ENCODE measurements at regions not wholly inside any gene's neighbourhood (a gene's known extent, or its start where the extent isn't known, plus 50 kb on each side); places are given as distances from the start of the nearest gene placed in this dataset.

DNA sequence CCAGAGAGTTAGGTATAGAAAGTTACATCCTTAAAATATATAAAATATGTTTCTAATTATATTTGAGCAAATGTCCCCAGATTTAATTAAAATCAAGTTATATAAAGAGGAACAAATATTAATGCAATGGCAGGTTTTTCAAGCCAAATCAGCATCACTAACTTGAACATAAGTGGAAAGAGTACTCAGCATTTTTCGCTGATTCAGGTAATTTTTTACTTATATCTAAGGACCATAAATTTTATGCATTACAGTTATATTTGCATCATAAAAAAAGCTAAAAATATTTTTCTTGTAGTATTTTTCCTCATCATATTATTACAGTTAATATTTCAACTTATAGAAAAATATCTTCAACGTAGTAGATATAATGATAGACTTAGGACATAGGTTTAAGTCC lies 1047.4 kb downstream of the FAM133A start:
- Histone ChIP-seq H3K27me3 (peaks cover 0 to 14% (median 0%) of the 10 kb centered on the region in 9 donors), H3K27ac (no peak overlapping the region), H3K9me3 (peaks cover 0 to 3% (median 0%) of the 10 kb centered on the region in 12 donors), H3K4me3 (no peak overlapping the region), H3K4me1 (no peaks in the 10 kb centered on the region), H3K36me3 (no peaks in the 10 kb centered on the region)
- no peak for TF ChIP-seq POLR2A (IDR thresholded peaks at IDR 0.05)
- TF ChIP-seq, protein P1, sequence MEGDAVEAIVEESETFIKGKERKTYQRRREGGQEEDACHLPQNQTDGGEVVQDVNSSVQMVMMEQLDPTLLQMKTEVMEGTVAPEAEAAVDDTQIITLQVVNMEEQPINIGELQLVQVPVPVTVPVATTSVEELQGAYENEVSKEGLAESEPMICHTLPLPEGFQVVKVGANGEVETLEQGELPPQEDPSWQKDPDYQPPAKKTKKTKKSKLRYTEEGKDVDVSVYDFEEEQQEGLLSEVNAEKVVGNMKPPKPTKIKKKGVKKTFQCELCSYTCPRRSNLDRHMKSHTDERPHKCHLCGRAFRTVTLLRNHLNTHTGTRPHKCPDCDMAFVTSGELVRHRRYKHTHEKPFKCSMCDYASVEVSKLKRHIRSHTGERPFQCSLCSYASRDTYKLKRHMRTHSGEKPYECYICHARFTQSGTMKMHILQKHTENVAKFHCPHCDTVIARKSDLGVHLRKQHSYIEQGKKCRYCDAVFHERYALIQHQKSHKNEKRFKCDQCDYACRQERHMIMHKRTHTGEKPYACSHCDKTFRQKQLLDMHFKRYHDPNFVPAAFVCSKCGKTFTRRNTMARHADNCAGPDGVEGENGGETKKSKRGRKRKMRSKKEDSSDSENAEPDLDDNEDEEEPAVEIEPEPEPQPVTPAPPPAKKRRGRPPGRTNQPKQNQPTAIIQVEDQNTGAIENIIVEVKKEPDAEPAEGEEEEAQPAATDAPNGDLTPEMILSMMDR (IDR thresholded peaks at IDR 0.05) = no peak
- DNase-seq = no peak
- WGBS, 4 donors = 78 to 84% (median 80%) methylated on average over 2 of the region's 2 CpGs
- intact Hi-C loops (cut with DNase I) = loop anchor here in 1 of 10 donors (5.0 kb wide), 1 partner anchor 49 kb away; no protein-coding TSS in a partner anchor
- no peak for ATAC-seq

- WGBS, 4 donors = 73 to 84% (median 81%) methylated on average over 3 of the region's 3 CpGs
- Histone ChIP-seq H3K36me3 (no peaks in the 10 kb centered on the region), H3K27ac (no peak overlapping the region), H3K9me3 (peaks cover 0 to 3% (median 0%) of the 10 kb centered on the region in 12 donors), H3K4me1 (no peaks in the 10 kb centered on the region), H3K4me3 (no peak overlapping the region), H3K27me3 (peaks cover 0 to 14% (median 0%) of the 10 kb centered on the region in 9 donors)
- intact Hi-C loops (cut with DNase I) = loop anchor here in 1 of 10 donors (5.0 kb wide), 1 partner anchor 50 kb away; no protein-coding TSS in a partner anchor
- no peak for TF ChIP-seq POLR2A (IDR thresholded peaks at IDR 0.05)
- TF ChIP-seq, protein P1 (IDR thresholded peaks at IDR 0.05) = no peak
- no peak for DNase-seq
- no peak for ATAC-seq
Measured at GRCh38 chrX:94722578-94722977, 1048.6 kb downstream of the FAM133A start.

DNA sequence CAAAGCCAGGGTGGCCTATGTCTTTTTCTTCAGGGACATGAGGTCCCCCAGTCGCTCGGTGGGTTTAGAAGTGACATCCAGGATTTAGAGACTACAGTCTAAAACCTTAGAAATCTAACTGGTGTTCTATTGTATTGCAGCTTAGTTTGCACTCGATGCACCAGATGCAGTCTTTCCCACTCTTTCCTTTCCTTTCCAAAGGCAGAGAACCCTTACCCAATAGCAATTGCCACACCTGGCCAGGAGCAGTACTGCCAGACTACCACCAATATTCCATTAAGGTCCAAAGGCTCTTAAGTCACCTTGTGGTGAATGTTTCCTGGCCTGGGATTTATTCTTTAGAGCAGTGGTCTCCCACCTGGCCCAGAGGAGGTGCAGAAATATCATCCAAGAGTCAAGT lies 1068.8 kb downstream of the FAM133A start:
- H3K4me1 ChIP-seq = no peaks in the 10 kb centered on the region
- DNase-seq (no peak), ATAC-seq (no peak)
- no peaks in the 10 kb centered on the region for H3K36me3 ChIP-seq
- 71 to 87% (median 85%) methylated on average over 3 of the region's 3 CpGs for WGBS, 4 donors
- no peaks in the 10 kb centered on the region for H3K9me3 ChIP-seq
- H3K27ac ChIP-seq = no peak overlapping the region
- intact Hi-C loops (cut with DNase I) = no loop called here
- peaks cover 0 to 8% (median 0%) of the 10 kb centered on the region in 9 donors for H3K27me3 ChIP-seq
- TF ChIP-seq, protein P1 (IDR thresholded peaks at IDR 0.05) = no peak
- no peak for TF ChIP-seq POLR2A (IDR thresholded peaks at IDR 0.05)
- H3K4me3 ChIP-seq = no peak overlapping the region

GRCh38 chrX:94743478-94743877 lies 1069.5 kb downstream of the FAM133A start:
- Histone ChIP-seq H3K27me3 (peaks cover 0 to 8% (median 0%) of the 10 kb centered on the region in 9 donors), H3K4me1 (no peaks in the 10 kb centered on the region), H3K27ac (no peak overlapping the region), H3K4me3 (no peak overlapping the region), H3K9me3 (no peaks in the 10 kb centered on the region), H3K36me3 (no peaks in the 10 kb centered on the region)
- no peak for DNase-seq
- intact Hi-C loops (cut with DNase I) = no loop called here
- no peak for ATAC-seq
- TF ChIP-seq POLR2A (IDR thresholded peaks at IDR 0.05) = no peak
- TF ChIP-seq, protein P1 (IDR thresholded peaks at IDR 0.05) = no peak
